T-helper 1 cell (primary cell): ENCODE measurements at regions not wholly inside any gene's neighbourhood (a gene's known extent, or its start where the extent isn't known, plus 50 kb on each side); places are given as distances from the start of the nearest gene placed in this dataset.

Experiments used
- DNase-seq, 5 donors: peaks; one replicate each; pipeline ENCODE4 v3.0.0-alpha.2; 2012 to 2020

DNA sequence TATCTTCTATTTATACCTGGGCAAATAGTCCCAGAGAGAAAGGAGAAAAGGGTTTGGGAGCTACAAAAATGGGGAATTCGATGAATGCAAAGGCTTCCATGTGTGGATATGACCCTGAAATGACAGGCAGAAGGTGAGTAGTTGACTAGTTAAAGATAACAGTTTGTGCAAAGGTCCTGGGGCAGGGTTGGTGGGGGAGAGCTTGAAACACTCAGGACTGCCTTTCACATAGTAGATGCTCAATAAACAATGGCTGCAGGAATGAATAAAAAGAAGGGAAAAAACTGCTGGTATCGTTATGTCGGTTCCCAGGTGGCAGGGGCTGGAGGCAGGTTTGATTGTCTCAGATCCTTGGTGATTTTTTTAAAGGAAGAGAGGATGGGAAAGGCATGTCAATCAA, 445.5 kb downstream of the HAPSTR1 start:
- no peak for DNase-seq

DNA sequence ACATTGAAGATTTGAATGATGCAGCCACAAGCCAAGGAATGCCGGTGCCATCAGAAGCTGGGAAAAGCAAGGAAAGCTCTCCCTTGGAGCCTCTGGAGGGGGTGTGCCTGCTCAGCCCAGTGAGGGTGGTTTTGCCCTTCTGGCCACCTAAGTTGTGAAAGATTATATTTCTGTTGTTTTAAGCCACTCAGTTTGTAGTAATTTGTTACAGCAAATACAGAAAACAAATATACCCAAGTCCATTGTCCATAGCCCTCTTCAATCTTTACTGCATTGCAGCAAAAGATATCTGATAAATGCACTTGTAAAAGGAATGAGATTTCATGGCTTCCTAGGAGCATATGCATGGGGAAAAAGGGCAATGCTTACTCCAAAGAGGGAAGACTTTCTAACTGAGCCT, 447.9 kb downstream of the HAPSTR1 start:
- no peak for DNase-seq

GRCh38 chr16:9541723-9542122, 450.3 kb downstream of the HAPSTR1 start:
- DNase-seq: no peak

DNA sequence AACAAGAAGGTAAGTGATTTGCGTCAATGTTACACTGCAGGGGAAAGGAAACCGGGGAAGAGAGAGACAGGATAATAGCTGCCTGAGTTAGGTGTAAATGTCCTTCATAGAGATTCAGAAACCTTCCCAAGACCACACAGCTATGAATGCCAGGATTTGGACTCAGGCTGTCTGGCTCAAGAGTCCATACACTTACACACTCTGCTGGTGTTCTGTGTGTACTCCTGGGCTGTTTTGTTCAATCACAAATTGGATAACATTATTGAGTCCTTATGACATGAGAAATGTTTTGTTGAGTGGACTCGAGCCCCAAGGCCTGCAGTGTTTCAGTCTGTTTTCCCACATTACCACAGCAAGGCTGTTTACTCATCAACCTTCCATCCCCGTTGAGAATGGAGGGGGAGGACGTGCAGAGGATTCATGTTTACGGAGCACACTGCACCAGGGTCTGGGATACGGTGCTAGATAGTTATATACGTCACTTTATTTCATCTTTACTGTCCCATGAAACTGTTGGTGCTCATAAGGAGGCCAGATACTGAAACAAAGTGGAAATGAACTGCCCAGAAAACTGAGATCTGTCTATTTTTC, 450.8 kb downstream of the HAPSTR1 start:
- no peak for DNase-seq

DNA sequence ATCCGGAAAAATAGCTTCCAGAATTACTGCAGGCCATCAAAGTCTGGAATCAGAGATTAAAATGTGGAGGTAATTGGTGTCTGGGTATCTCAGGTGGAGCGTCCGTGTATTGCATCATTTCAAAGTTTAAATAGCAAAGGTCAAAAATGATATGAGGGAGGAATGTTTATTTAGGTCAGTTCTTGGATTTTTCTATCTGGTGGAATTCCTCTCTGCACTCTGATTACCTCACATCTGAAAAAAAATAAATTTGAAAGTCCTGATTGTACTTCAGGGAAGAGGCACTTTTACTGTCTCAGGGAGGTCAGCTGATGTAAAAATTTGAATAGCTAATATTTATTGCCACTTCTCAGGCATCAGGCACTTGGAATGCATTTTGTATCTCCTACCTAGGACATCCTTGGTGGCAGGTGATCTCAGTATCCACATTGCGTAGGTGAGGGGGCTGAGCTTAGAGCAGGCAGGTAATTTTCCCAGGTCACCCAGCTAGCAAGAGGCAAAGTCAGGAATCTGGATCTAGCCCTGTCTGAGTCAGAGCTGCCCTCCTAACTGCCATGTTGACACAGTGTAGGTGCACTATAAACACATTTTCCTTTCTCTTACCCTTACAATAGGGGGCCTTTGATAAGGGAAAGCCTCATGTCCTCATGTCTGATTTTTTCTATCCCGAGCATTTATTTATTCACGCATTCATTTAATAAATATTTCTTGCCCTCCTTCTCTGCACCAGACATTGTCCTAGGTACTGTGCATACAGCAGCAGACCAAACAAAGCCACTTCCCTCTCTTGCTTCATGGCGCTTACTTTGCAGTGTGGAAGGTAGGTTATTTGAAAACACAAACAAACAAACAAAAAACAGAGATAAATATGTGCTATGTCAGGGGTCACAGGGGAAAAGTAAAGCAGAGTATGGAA, 454.3 kb downstream of the HAPSTR1 start:
- no peak for DNase-seq

DNA sequence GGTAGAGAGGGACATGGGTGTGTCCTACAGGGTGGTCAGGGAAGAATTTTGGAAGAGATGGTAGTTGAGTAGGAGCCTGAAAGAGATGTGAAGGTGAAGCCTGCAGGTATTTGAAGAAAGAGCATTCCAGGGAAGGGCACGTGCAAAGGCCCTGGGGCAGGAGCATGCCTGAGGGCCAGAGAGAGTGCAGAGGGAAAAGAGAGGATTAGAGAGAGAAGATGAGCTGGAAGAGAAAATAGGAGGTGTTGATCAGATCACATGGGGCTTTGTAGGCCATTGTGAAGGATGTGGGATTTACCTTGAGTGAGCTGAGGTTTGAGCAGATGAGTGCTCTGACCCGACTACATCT, 455.0 kb downstream of the HAPSTR1 start:
- no peak for DNase-seq

- no peak for DNase-seq
Measured at GRCh38 chr16:9549487-9549886, 458.0 kb downstream of the HAPSTR1 start.

GRCh38 chr16:9555051-9555450, 463.6 kb downstream of the HAPSTR1 start:
- DNase-seq: no peak

DNA sequence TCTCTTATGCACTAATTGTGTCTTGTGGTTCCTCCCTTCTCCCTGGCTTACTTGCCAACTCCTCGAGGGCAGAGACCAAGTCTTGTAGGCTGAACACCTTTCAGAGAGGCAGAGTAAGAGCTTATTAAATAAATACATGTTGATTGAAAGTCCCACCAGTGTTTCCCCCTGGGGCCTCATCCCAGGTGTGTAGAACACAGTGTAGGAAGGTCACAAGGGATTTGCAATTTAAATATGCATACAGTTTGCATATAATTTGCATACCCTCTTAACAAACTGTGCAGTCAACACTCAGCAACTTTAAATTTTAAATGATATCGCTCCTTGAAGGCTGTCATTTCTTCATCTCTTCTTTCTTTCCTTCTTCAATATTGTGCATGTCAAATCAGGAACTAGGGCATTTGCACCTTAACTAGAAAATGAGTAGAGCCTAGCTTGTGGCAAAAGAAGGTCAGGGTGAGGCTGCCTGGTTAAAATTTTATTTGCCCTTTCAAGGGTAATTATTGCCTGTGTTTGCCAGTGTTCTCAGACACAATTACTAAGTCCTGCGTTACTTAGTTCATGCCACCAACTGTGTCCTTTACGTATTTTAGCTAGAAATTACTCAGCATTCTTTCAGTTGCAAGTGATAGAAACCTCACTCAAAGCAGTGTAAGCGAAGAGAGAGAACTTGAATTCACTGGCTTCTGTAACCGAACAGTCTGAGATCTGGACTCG, 465.7 kb downstream of the HAPSTR1 start:
- DNase-seq: no peak

DNA sequence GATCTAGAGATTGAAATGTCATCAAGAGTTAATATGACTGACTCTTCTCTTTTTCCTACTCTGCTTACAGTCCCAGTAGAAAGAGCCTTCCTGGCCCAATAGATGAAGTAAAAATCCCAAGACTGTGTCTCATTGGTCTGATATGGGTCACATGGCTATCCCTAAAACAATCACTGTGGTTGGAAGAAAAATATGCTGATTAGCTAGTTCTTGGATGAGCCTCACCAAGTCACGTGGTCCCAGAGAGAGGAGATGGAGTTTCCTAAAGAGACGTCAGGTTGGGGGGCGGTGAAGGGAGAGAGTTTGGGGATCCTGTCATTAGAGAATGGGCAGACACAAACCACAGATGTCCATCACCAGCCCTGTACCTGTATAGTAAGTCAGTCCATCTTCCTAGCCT, 466.3 kb downstream of the HAPSTR1 start:
- DNase-seq: no peak

GRCh38 chr16:9566099-9566498, 474.7 kb downstream of the HAPSTR1 start:
- no peak for DNase-seq

DNA sequence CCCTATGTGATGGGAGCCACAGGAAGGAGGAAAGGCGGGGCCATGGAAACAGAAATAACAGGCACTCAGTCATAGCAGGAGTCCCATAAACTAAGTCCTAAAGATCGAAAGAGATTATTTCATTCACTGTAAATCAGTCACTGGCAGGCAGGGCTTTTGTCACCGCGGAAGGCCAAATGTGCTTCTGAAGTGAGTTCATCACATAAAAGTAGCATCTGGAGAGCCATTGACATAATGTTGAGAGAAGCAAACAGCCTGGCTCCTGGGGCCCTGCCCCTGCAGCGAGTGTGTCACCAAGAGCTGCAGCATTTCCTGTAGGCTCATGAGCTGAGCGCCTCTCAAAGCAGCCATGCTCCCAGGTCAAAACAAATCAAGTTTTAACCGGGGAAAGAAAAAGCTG, 476.2 kb downstream of the HAPSTR1 start:
- no peak for DNase-seq

DNA sequence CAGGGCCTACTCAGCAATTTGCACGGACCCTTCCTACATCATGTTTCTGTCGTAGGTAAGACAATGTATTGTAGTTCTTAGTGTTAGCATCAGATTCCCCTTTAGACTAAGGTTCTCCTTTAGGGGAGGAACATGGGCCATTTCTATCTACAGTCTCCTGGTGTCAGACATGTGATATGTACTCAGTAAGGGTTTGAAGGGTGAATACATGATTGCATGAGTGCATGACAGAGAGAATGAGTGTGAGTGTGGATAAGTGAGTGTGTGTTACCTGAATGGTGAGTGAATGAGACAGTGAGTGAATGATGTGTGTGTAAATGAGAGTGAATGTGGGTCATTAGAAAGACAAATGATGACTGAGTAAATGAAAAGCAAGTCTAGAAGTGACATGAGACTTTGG, 476.8 kb downstream of the HAPSTR1 start:
- no peak for DNase-seq

GRCh38 chr16:9570521-9570920, 479.1 kb downstream of the HAPSTR1 start:
- DNase-seq: no peak

DNA sequence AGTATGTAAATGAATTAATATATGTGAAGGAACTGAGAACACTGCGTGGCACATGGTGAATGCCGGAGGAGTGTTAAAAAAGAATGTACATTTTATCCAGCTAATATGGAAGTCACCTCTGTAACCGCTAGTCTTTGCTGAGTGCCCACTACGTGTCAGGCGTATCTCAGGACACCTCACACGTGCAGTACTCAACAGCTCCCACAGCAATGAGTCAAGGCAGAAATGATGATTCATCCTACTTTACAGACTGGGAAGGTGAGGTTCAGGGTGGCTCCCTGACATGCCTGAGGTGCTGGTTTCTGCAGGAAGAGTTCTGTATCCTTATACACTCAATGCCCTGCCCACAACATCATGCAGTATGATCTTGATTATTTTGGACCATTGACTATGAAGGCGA, 487.0 kb downstream of the HAPSTR1 start:
- DNase-seq: no peak

DNA sequence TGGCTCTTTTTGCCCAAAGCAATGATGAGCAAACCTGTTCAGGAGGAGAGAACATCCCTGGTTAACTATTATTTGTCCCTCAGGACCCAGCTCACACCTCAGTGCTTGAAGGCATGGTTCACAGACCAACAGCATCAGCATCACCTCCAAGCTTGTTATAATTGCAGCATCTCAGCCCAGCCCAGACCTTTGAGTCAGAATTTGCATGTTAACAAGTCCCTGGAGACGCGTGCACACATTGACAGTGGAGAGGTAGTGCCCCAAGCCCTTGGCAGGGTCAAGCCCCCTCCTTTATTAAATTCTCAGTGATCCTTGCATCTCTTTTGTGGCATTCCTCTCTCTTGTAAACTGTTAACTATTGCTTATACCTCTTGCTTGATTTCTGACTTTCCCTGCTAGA, 488.6 kb downstream of the HAPSTR1 start:
- no peak for DNase-seq

DNA sequence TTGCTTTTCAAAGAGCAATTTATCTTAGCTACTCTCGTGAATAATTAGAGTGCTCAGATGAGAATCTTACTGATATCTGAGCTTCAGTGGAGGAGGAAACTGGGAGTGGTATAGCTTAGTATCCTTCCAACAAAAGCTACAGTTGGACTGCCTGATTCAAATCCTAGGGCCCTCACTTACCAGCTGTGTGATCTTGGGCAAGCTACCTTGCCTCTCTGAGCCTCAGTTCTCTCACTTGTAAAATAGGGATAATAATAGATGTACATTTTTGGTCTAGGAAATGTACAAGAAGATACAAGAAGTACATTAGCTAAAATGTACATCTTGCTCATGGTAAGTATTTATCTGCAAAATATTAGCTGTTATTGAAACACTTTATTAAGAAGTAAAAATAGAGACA, 502.0 kb downstream of the HAPSTR1 start:
- DNase-seq: no peak

- no peak for DNase-seq
Measured at GRCh38 chr16:9594047-9594446, 502.6 kb downstream of the HAPSTR1 start.

- no peak for DNase-seq
Measured at GRCh38 chr16:9594946-9595345, 503.5 kb downstream of the HAPSTR1 start.

GRCh38 chr16:9595393-9595792, 503.9 kb downstream of the HAPSTR1 start:
- no peak for DNase-seq

DNA sequence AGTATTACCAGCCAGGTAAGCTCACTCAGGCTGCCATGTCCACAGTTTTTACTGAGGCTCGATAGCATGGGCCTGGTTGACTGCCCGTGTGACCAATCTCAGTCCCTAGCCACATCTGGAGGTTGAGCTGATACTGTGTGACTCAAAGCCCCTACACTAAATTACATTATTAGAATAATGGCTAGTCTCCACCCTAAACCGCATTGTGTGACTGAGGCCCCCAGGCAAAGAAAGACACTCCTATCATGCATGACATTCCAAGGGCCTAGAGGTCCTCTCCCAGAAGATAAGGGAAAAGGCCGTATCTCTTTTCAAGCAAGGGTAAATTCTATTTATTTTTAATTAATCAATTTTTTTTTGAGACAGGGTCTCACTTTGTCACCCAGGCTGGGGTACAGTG, 505.3 kb downstream of the HAPSTR1 start:
- no peak for DNase-seq

GRCh38 chr16:9597967-9598730, 506.7 kb downstream of the HAPSTR1 start:
- no peak for DNase-seq

DNA sequence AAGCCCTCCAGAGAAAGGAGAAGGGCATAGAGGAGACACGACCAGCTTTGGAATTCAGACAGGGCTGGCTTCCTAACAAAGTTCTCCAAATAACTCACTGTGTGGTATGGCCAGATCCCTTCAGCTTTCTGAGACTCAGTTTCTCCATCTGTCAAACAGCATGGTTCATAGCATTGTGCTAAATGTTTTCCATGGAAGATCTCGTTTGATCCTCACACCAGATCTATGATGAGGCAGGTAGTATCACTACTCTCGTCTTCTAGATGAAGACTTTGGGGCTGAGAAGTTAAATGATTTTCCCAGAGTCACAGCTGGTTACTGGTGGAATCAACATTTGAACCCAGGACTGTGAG, 507.3 kb downstream of the HAPSTR1 start:
- no peak for DNase-seq
